ENCODE measurements at regions not wholly inside any gene's neighbourhood (a gene's known extent, or its start where the extent isn't known, plus 50 kb on each side); places are given as distances from the start of the nearest gene placed in this dataset.

DNA sequence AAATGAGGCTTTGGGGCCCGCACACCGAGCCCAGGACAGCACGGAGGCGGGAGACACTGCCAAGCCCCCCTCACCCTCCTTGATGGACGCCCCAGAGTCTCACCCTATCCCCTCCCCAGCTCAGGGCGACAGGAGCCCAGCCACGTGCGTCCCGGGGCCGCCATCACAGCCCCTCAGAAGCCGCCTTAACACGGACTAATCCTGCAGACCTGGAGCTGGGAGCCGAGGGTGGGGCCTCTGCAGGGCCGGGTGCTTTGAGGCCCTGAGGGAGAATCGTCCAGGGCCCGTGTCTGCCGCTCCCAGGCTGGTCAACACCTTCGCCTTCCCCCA is 79.7 kb upstream of the FBRSL1 start:
- Histone ChIP-seq H3K36me3 (ENCODE audit: control insufficient read depth, insufficient read depth, low read length) (no peaks in the 10 kb centered on the region), H3K4me3 (ENCODE audit: low read depth, low read length) (no peak overlapping the region), H3K27me3 (ENCODE audit: control insufficient read depth, insufficient read depth, low read length) (no peaks in the 10 kb centered on the region)
- DNase-seq (ENCODE audit: low read depth) (no peak), FAIRE-seq (no peak)
- TF ChIP-seq, protein P1, sequence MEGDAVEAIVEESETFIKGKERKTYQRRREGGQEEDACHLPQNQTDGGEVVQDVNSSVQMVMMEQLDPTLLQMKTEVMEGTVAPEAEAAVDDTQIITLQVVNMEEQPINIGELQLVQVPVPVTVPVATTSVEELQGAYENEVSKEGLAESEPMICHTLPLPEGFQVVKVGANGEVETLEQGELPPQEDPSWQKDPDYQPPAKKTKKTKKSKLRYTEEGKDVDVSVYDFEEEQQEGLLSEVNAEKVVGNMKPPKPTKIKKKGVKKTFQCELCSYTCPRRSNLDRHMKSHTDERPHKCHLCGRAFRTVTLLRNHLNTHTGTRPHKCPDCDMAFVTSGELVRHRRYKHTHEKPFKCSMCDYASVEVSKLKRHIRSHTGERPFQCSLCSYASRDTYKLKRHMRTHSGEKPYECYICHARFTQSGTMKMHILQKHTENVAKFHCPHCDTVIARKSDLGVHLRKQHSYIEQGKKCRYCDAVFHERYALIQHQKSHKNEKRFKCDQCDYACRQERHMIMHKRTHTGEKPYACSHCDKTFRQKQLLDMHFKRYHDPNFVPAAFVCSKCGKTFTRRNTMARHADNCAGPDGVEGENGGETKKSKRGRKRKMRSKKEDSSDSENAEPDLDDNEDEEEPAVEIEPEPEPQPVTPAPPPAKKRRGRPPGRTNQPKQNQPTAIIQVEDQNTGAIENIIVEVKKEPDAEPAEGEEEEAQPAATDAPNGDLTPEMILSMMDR (IDR thresholded peaks at IDR 0.05; ENCODE audit: insufficient read depth, low read length, severe bottlenecking): no peak

GRCh38 chr12:132409495-132410295 is 80.3 kb upstream of the FBRSL1 start:
- Histone ChIP-seq H3K4me3 (ENCODE audit: low read depth, low read length) (no peak overlapping the region), H3K36me3 (ENCODE audit: control insufficient read depth, insufficient read depth, low read length) (no peaks in the 10 kb centered on the region), H3K27me3 (ENCODE audit: control insufficient read depth, insufficient read depth, low read length) (no peaks in the 10 kb centered on the region)
- no peak for FAIRE-seq
- DNase-seq (ENCODE audit: low read depth): no peak
- TF ChIP-seq, protein P1 (IDR thresholded peaks at IDR 0.05; ENCODE audit: insufficient read depth, low read length, severe bottlenecking): no peak

GRCh38 chr12:132408626-132409494 is 79.5 kb upstream of the GALNT9 start:
- H3K4me3 ChIP-seq (ENCODE audit: low read depth, low read length): no peak overlapping the region
- H3K36me3 ChIP-seq (ENCODE audit: control insufficient read depth, insufficient read depth, low read length): no peaks in the 10 kb centered on the region
- TF ChIP-seq, protein P1 (IDR thresholded peaks at IDR 0.05; ENCODE audit: insufficient read depth, low read length, severe bottlenecking): no peak
- H3K27me3 ChIP-seq (ENCODE audit: control insufficient read depth, insufficient read depth, low read length): no peaks in the 10 kb centered on the region
- FAIRE-seq (no peak), DNase-seq (ENCODE audit: low read depth) (no peak)

GRCh38 chr12:132407992-132408391 is 78.6 kb upstream of the GALNT9 start:
- H3K27me3 ChIP-seq (ENCODE audit: control insufficient read depth, insufficient read depth, low read length): no peaks in the 10 kb centered on the region
- DNase-seq (ENCODE audit: low read depth) (no peak), FAIRE-seq (no peak)
- H3K36me3 ChIP-seq (ENCODE audit: control insufficient read depth, insufficient read depth, low read length): no peaks in the 10 kb centered on the region
- no peak overlapping the region for H3K4me3 ChIP-seq (ENCODE audit: low read depth, low read length)
- TF ChIP-seq, protein P1 (IDR thresholded peaks at IDR 0.05; ENCODE audit: insufficient read depth, low read length, severe bottlenecking): no peak

DNA sequence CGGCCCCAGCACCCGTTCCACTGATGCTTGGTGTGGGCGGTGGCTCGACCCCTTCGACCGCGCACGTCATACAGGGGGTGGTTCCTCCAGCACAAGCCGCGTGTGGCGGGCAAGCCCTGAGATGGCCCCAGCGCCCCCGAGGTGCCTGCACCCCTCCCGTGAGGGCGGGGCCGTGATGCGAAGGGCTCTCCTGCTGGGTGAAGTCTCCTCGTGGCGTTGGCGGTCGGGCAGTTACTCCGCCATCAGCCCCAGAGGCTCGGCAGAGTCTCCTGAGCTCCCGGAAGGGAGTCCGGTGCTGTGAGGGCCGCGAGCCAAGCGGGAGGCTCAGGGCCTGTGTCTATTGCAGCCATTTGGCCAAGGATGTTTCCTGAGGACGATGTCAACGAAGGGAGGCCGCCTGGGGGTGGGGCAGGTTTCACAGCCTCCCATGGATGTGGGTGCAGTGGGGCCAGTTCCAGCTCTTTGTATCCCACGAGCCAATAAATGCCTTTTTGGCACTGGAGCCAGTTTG is 78.1 kb upstream of the GALNT9 start:
- no peaks in the 10 kb centered on the region for H3K27me3 ChIP-seq (ENCODE audit: control insufficient read depth, insufficient read depth, low read length)
- FAIRE-seq: no peak

More for the DNA sequence above, 78.1 kb upstream of the GALNT9 start:
- H3K4me3 ChIP-seq (ENCODE audit: low read depth, low read length): no peak overlapping the region
- H3K36me3 ChIP-seq (ENCODE audit: control insufficient read depth, insufficient read depth, low read length): no peaks in the 10 kb centered on the region
- TF ChIP-seq, protein P1 (IDR thresholded peaks at IDR 0.05; ENCODE audit: insufficient read depth, low read length, severe bottlenecking): no peak
- no peak for DNase-seq (ENCODE audit: low read depth)

Measured in bronchial epithelial cell (primary cell).